GM18498 (cell line): ENCODE measurements at regions not wholly inside any gene's neighbourhood (a gene's known extent, or its start where the extent isn't known, plus 50 kb on each side); places are given as distances from the start of the nearest gene placed in this dataset.

Experiments
- ATAC-seq: cut with Tn5 transposase; IDR thresholded peaks from one replicate; pipeline ENCODE4 v1.9.1; 2021; ENCODE audit warnings: mild to moderate bottlenecking, moderate library complexity; ENCODE audit not compliant: unreplicated experiment

- ATAC-seq, result no peak
Observed at GRCh38 chr13:83352391-83352790, 529.9 kb downstream of the SLITRK1 start.

- ATAC-seq, result no peak
Observed at GRCh38 chr13:83350569-83350968, 531.7 kb downstream of the SLITRK1 start.

- no peak for ATAC-seq
Observed at GRCh38 chr13:83344518-83344917, 537.8 kb downstream of the SLITRK1 start.

GRCh38 chr13:83340170-83340569 is 542.1 kb downstream of the SLITRK1 start:
- ATAC-seq, result no peak

- no peak for ATAC-seq
Observed at GRCh38 chr13:83333614-83334388, 548.5 kb downstream of the SLITRK1 start.

GRCh38 chr13:83332751-83333150 is 549.5 kb downstream of the SLITRK1 start:
- no peak for ATAC-seq

- no peak for ATAC-seq
Observed at GRCh38 chr13:83327091-83327490, 555.2 kb downstream of the SLITRK1 start.

GRCh38 chr13:83325125-83325853 is 557.0 kb downstream of the SLITRK1 start:
- ATAC-seq, result no peak

- no peak for ATAC-seq
Observed at GRCh38 chr13:83311886-83312577, 570.2 kb downstream of the SLITRK1 start.

GRCh38 chr13:83298617-83299016 is 583.7 kb downstream of the SLITRK1 start:
- no peak for ATAC-seq

GRCh38 chr13:83297586-83298290 is 584.5 kb downstream of the SLITRK1 start:
- no peak for ATAC-seq

GRCh38 chr13:83295686-83296085 is 586.6 kb downstream of the SLITRK1 start:
- no peak for ATAC-seq

GRCh38 chr13:83286737-83287136 is 595.5 kb downstream of the SLITRK1 start:
- no peak for ATAC-seq

GRCh38 chr13:83281654-83282053 is 600.6 kb downstream of the SLITRK1 start:
- ATAC-seq, result no peak

GRCh38 chr13:83274679-83275078 is 607.6 kb downstream of the SLITRK1 start:
- no peak for ATAC-seq

GRCh38 chr13:83272652-83273240 is 609.5 kb downstream of the SLITRK1 start:
- no peak for ATAC-seq

GRCh38 chr13:83272076-83272475 is 610.2 kb downstream of the SLITRK1 start:
- no peak for ATAC-seq

- no peak for ATAC-seq
Observed at GRCh38 chr13:83265279-83265678, 617.0 kb downstream of the SLITRK1 start.

GRCh38 chr13:83248751-83249150 is 633.5 kb downstream of the SLITRK1 start:
- ATAC-seq, result no peak

- ATAC-seq, result no peak
Observed at GRCh38 chr13:83232626-83233025, 649.6 kb downstream of the SLITRK1 start.
